Parathyroid adenoma (tissue), 2 donors: ENCODE measurements at regions not wholly inside any gene's neighbourhood (a gene's known extent, or its start where the extent isn't known, plus 50 kb on each side); places are given as distances from the start of the nearest gene placed in this dataset.

Experiments
- H2AFZ ChIP-seq: fragments of 300-600 bp; sonication (generic); one replicate; pipeline ENCODE4 v1.7.0; 2017; ENCODE audit warnings: antibody characterized with exemption, mild to moderate bottlenecking
- H3K27ac ChIP-seq: fragments of 300-600 bp; sonication (generic); one replicate; pipeline ENCODE4 v1.7.0; 2017
- H3K27me3 ChIP-seq: fragments of 300-600 bp; sonication (generic); one replicate; pipeline ENCODE4 v1.7.0; 2017; ENCODE audit warnings: low read length; ENCODE audit not compliant: control insufficient read depth, insufficient read depth
- H3K36me3 ChIP-seq: fragments of 300-600 bp; sonication (generic); one replicate; pipeline ENCODE4 v1.7.0; 2017; ENCODE audit warnings: low read length; ENCODE audit not compliant: control insufficient read depth, insufficient read depth
- H3K4me1 ChIP-seq: fragments of 300-600 bp; sonication (generic); one replicate; pipeline ENCODE4 v1.7.0; 2017; ENCODE audit warnings: control low read depth
- H3K4me2 ChIP-seq: fragments of 300-600 bp; sonication (generic); one replicate; pipeline ENCODE4 v1.7.0; 2017; ENCODE audit warnings: low read length
- H3K4me3 ChIP-seq: fragments of 300-600 bp; sonication (generic); one replicate; pipeline ENCODE4 v1.7.0; 2017; ENCODE audit warnings: low read depth, low read length
- H3K79me2 ChIP-seq: fragments of 300-600 bp; sonication (generic); one replicate; pipeline ENCODE4 v1.7.0; 2017; ENCODE audit warnings: control low read depth
- H3K9ac ChIP-seq: fragments of 300-600 bp; sonication (generic); one replicate; pipeline ENCODE4 v1.7.0; 2017; ENCODE audit warnings: mild to moderate bottlenecking
- H3K9me3 ChIP-seq: fragments of 300-600 bp; sonication (generic); one replicate; pipeline ENCODE4 v1.7.0; 2017; ENCODE audit warnings: low read length; ENCODE audit not compliant: control insufficient read depth
- TF ChIP-seq, protein P1 (sequence below): fragments of 300-600 bp; sonication (generic); IDR thresholded peaks from one replicate; pipeline ENCODE4 v1.7.0; 2017; ENCODE audit warnings: antibody characterized with exemption, mild to moderate bottlenecking
- donor health status: primary hyperparathyroidism.

DNA sequence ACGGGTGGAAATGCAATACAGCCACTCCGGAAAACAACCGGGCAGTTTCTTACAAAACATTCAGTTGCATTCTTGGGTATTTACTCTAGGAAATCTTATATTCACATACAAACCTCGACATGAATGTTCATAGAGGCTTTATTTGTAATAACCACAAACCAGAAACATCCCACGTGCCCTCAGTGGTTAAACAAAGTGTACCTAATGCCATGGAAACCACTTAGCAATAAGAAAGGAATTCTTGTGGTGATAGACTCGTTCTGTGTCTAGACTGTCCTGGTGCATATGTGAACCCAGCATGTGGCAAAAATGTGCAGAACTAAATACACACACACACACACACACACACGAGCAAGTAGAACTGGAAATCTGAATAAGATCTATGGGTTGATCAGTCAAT, 1073.3 kb downstream of the TBC1D22A start:
- Histone ChIP-seq H3K27me3 (no peaks in the 10 kb centered on the region), H3K79me2 (no peaks in the 10 kb centered on the region), H3K9me3 (no peaks in the 10 kb centered on the region), H3K4me1 (no peaks in the 10 kb centered on the region), H3K9ac (no peak overlapping the region), H3K4me2 (no peak overlapping the region), H2AFZ (no peak overlapping the region), H3K36me3 (no peaks in the 10 kb centered on the region), H3K27ac (no peak overlapping the region), H3K4me3 (no peak overlapping the region)
- TF ChIP-seq, protein P1, sequence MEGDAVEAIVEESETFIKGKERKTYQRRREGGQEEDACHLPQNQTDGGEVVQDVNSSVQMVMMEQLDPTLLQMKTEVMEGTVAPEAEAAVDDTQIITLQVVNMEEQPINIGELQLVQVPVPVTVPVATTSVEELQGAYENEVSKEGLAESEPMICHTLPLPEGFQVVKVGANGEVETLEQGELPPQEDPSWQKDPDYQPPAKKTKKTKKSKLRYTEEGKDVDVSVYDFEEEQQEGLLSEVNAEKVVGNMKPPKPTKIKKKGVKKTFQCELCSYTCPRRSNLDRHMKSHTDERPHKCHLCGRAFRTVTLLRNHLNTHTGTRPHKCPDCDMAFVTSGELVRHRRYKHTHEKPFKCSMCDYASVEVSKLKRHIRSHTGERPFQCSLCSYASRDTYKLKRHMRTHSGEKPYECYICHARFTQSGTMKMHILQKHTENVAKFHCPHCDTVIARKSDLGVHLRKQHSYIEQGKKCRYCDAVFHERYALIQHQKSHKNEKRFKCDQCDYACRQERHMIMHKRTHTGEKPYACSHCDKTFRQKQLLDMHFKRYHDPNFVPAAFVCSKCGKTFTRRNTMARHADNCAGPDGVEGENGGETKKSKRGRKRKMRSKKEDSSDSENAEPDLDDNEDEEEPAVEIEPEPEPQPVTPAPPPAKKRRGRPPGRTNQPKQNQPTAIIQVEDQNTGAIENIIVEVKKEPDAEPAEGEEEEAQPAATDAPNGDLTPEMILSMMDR, result no peak

DNA sequence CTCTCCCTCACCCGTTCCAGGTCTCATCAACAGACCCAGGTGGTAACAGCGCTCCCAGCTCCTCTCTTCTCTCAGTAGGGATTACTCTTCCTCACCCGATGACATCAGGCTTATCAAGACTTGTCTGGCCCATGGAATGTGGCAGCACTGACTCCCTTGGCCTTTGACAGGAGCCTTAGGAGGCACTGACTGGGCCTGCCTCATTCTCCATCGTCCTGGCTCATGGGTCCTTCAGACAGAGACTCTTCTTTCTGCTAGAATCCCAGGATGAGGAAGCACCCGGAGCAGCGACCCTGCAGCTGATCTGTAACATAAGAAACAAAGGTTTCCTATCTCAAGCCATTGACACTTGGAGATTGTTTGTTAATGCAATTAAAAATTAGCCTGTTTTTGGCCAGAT, 1063.6 kb downstream of the TBC1D22A start:
- Histone ChIP-seq H3K4me3 (no peak overlapping the region), H3K9me3 (no peaks in the 10 kb centered on the region), H3K27ac (no peak overlapping the region), H3K4me2 (no peak overlapping the region), H3K27me3 (no peaks in the 10 kb centered on the region), H3K36me3 (no peaks in the 10 kb centered on the region), H2AFZ (no peak overlapping the region), H3K4me1 (no peaks in the 10 kb centered on the region), H3K79me2 (no peaks in the 10 kb centered on the region), H3K9ac (no peak overlapping the region)
- TF ChIP-seq, protein P1, result no peak

DNA sequence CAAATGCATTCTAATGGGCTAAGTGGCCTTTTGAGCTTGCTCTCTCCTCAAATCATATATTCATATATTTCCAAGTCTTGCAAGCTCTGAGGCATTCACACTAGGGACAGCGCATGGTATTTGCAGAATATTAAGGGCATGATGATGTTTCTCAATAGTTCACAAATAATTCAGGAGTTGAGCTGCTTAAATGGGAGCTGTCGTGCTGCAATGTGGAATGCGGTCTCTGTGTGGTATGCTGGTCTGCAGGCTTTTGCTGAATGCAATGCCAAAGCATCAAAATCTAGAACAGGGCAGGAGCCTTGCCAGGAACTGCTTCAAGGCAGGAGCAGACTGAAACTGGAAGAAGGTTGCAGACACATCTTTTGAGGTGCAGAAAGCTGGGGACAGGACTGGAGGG, 1060.0 kb downstream of the TBC1D22A start:
- H3K79me2 ChIP-seq, result no peaks in the 10 kb centered on the region
- no peaks in the 10 kb centered on the region for H3K4me1 ChIP-seq
- no peaks in the 10 kb centered on the region for H3K27me3 ChIP-seq
- TF ChIP-seq, protein P1, result no peak
- H3K4me2 ChIP-seq, result no peak overlapping the region
- no peaks in the 10 kb centered on the region for H3K36me3 ChIP-seq
- H3K9me3 ChIP-seq, result no peaks in the 10 kb centered on the region
- no peak overlapping the region for H2AFZ ChIP-seq
- H3K9ac ChIP-seq, result no peak overlapping the region
- no peak overlapping the region for H3K4me3 ChIP-seq
- no peak overlapping the region for H3K27ac ChIP-seq

DNA sequence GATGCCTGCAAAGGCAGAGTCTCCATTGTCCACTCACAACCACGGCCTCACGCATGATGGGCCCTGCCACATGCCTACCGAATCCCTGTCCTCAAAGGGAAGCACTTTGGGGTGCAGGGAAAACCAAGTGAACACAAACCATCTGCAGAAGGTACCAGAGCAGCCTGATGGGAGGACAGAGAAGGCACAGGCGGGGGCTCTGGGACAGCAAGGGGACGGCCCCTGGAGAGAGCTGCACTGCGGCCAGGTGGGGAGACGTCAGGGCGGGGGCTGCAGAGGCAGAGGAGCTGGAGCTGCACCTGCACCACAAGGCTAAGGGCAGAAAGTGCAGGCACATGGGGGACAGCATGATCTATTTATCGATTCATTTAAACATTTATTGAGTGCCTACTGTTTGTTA, 1056.0 kb downstream of the TBC1D22A start:
- Histone ChIP-seq H3K36me3 (no peaks in the 10 kb centered on the region), H3K79me2 (no peaks in the 10 kb centered on the region), H3K9me3 (no peaks in the 10 kb centered on the region), H2AFZ (no peak overlapping the region), H3K4me3 (no peak overlapping the region), H3K4me1 (no peaks in the 10 kb centered on the region), H3K27ac (no peak overlapping the region), H3K9ac (no peak overlapping the region), H3K4me2 (no peak overlapping the region), H3K27me3 (no peaks in the 10 kb centered on the region)
- TF ChIP-seq, protein P1, result no peak

DNA sequence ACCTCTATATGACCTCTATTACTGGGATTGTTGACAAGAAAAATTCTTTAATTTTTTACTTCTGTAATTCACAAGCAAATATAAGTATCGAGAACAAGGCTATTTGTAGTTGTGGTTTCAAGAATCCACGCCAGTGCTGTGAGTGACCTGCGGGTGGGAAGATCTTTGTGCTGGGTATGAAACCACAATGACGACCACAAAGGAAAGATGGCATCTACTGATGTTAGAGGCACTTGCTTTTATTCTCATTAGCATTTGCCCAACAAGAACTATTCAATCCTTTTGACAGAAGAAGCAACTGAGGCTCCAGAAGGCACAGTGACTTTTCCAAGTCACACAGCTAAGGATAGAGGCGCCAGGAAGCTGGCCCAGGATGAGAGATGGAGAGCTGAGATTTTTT, 1054.9 kb downstream of the TBC1D22A start:
- no peaks in the 10 kb centered on the region for H3K36me3 ChIP-seq
- no peak overlapping the region for H2AFZ ChIP-seq
- TF ChIP-seq, protein P1, result no peak
- H3K4me1 ChIP-seq, result no peaks in the 10 kb centered on the region
- H3K9ac ChIP-seq, result no peak overlapping the region
- H3K9me3 ChIP-seq, result no peaks in the 10 kb centered on the region
- H3K4me3 ChIP-seq, result no peak overlapping the region
- H3K27me3 ChIP-seq, result no peaks in the 10 kb centered on the region
- H3K4me2 ChIP-seq, result no peak overlapping the region
- H3K79me2 ChIP-seq, result no peaks in the 10 kb centered on the region
- no peak overlapping the region for H3K27ac ChIP-seq
